Testis (tissue), 2 donors: ENCODE measurements at regions not wholly inside any gene's neighbourhood (a gene's known extent, or its start where the extent isn't known, plus 50 kb on each side); places are given as distances from the start of the nearest gene placed in this dataset.

ENCODE experiments used
- DNase-seq: peaks from one replicate; pipeline ENCODE4 v3.0.0-alpha.2; 2019
- H3K27ac ChIP-seq, 2 donors: fragments of 200-600 bp; sonication (generic); one replicate each; pipeline ENCODE4 v1.5.1; 2019
- H3K27me3 ChIP-seq: fragments of 200-600 bp; sonication (generic); one replicate; pipeline ENCODE4 v1.5.1; 2019
- H3K36me3 ChIP-seq: fragments of 200-600 bp; sonication (generic); one replicate; pipeline ENCODE4 v1.5.1; 2017; ENCODE audit warnings: low read depth; ENCODE audit errors: missing control alignments
- H3K4me1 ChIP-seq: fragments of 200-600 bp; sonication (generic); one replicate; pipeline ENCODE4 v1.5.1; 2019
- H3K4me3 ChIP-seq, 2 donors: fragments of 200-600 bp; sonication (generic); one replicate each; pipeline ENCODE4 v1.5.1; 2017 to 2019
- H3K9me3 ChIP-seq: fragments of 200-600 bp; sonication (generic); one replicate; pipeline ENCODE4 v1.5.1; 2017
- POLR2A ChIP-seq: fragments of 450-650 bp; IDR thresholded peaks from one replicate; pipeline ENCODE4 v1.6.1; 2017; ENCODE audit warnings: antibody characterized with exemption, mild to moderate bottlenecking, moderate library complexity
- WGBS, 2 donors: methylation state at CpG; one replicate each; pipeline ENCODE4 v1.1.5; 2018; 5-methylcytosine and 5-hydroxymethylcytosine counted together
- intact Hi-C: fragments of 100-400 bp; cut with DNase I; formaldehyde crosslinking; loops from one replicate; pipeline ENCODE4 v1.15.1; 2023; ENCODE audit warnings: low total_unique reads
- TF ChIP-seq, protein P1 (sequence below), 3 experiments: fragments of 450-650 bp in 2 of 3; fragments of 200-600 bp in 1 of 3; sonication (generic) in 1 of 3; IDR thresholded peaks; one replicate each; pipeline ENCODE4 v1.5.1; 2016 to 2019; ENCODE audit warnings: antibody characterized with exemption in 3 of 3, mild to moderate bottlenecking in 2 of 3, moderate library complexity in 1 of 3

DNA sequence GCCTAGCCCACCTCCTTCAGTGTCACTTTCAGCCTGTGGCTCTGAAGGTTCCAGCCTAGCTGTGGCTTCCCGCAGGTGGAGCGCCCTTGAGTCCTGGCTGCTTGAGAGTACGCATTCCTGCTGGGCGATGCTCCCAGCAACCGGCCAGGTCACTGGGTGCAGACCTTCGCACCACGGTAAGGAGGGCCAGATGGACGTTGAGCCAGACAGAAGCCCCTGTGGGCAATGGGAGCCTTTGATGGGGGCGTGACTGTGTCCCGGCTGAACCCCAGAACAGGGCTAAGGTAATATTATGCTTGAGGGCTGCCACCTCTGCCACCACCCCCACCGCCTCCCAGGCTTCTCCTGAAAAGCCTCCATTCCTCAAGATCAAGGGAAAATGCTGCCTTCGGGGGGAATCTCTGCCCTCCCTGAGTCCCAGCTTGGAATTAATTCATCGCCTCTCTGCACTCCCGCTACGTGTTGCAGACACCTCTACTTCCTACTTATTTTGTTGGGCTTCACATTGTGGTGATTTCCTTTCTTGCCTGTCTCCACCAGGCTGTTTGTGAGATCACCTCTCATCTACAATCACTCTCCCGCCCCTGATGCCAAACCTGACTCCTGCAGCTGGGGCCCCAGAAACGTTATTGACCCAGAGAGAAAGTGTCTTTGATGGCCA lies 144.9 kb upstream of the NECTIN1 start:
- Histone ChIP-seq H3K36me3 (no peaks in the 10 kb centered on the region), H3K27ac (no peak overlapping the region), H3K4me1 (no peaks in the 10 kb centered on the region), H3K27me3 (no peaks in the 10 kb centered on the region), H3K4me3 (no peak overlapping the region), H3K9me3 (no peaks in the 10 kb centered on the region)
- intact Hi-C loops, result no loop called here
- 83 to 85% methylated on average over 7 to 17 of the region's 17 CpGs for WGBS, 2 donors
- TF ChIP-seq POLR2A, result no peak
- TF ChIP-seq, protein P1, sequence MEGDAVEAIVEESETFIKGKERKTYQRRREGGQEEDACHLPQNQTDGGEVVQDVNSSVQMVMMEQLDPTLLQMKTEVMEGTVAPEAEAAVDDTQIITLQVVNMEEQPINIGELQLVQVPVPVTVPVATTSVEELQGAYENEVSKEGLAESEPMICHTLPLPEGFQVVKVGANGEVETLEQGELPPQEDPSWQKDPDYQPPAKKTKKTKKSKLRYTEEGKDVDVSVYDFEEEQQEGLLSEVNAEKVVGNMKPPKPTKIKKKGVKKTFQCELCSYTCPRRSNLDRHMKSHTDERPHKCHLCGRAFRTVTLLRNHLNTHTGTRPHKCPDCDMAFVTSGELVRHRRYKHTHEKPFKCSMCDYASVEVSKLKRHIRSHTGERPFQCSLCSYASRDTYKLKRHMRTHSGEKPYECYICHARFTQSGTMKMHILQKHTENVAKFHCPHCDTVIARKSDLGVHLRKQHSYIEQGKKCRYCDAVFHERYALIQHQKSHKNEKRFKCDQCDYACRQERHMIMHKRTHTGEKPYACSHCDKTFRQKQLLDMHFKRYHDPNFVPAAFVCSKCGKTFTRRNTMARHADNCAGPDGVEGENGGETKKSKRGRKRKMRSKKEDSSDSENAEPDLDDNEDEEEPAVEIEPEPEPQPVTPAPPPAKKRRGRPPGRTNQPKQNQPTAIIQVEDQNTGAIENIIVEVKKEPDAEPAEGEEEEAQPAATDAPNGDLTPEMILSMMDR (IDR thresholded peaks at IDR 0.05), result no peak
- no peak for DNase-seq

DNA sequence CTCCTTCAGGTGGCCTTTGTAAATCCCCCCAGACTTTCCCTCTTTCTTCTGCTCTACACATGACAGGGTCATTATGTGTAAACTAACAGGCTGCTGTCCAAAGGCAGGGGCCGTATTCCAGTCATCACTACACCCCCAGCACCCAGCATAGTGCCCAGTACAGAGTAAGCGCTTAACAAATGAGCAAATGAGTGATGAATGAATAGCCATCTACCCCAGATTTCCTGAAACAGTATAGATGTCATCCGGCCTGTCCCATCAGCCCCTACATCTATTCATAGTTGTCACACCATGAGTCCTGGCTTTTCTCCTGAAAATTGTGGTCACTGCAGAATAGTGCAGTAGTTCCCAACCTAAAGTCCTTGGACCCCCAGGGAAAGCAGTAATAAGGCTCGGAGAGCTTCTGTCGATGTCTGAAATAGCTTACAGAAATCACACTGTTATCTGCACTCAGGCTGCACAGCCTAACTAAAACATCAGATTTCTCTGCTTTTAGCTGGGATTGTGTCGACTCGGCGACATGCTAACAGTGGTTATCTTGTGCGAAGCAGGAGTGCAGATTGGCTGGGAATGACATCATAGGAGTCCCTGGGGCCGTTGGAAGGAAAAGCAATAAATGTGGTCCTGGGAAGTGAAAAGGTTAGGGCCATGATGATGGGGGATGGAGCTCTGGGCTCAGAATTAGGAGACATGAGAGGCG lies 143.8 kb upstream of the NECTIN1 start:
- no peaks in the 10 kb centered on the region for H3K27me3 ChIP-seq
- no peak overlapping the region for H3K4me3 ChIP-seq
- no peak overlapping the region for H3K27ac ChIP-seq
- TF ChIP-seq, protein P1 (IDR thresholded peaks at IDR 0.05), result no peak
- TF ChIP-seq POLR2A, result no peak
- H3K4me1 ChIP-seq, result no peaks in the 10 kb centered on the region
- H3K9me3 ChIP-seq, result no peaks in the 10 kb centered on the region
- intact Hi-C loops, result no loop called here
- no peaks in the 10 kb centered on the region for H3K36me3 ChIP-seq
- no peak for DNase-seq
- 70 to 85% methylated on average over 11 of the region's 11 CpGs for whole genome bisulfite sequencing, 2 donors

DNA sequence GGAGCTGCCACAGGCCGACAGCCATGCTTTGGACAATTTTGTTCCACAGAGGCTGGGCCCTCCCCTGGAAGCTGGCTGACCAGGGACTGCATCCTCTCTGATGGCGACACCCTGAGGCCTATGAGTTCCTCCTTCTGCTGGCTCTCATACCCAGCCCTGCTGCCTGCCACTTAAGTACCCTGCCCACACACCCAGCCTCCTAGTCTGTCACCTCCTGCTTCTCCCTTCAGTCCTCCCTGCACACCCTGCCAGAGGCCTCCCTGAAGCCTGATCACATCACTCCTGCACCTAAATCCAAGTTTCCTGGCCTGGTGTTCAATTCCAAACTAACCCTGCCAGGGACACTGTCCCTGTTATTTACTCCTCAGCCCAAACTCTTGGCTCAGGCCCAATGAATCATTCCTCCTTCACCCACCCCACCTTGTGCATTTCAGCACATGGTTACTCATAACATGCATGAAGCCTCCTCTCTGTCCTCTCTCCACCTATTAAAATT lies 136.7 kb upstream of the NECTIN1 start:
- H3K4me3 ChIP-seq, result no peak overlapping the region
- H3K27me3 ChIP-seq, result no peaks in the 10 kb centered on the region
- DNase-seq, result no peak
- TF ChIP-seq, protein P1 (IDR thresholded peaks at IDR 0.05), result no peak
- TF ChIP-seq POLR2A, result no peak
- 77 to 78% methylated on average over 2 of the region's 2 CpGs for WGBS, 2 donors
- H3K36me3 ChIP-seq, result no peaks in the 10 kb centered on the region
- H3K27ac ChIP-seq, result no peak overlapping the region
- H3K4me1 ChIP-seq, result no peaks in the 10 kb centered on the region
- intact Hi-C loops, result no loop called here
- no peaks in the 10 kb centered on the region for H3K9me3 ChIP-seq

DNA sequence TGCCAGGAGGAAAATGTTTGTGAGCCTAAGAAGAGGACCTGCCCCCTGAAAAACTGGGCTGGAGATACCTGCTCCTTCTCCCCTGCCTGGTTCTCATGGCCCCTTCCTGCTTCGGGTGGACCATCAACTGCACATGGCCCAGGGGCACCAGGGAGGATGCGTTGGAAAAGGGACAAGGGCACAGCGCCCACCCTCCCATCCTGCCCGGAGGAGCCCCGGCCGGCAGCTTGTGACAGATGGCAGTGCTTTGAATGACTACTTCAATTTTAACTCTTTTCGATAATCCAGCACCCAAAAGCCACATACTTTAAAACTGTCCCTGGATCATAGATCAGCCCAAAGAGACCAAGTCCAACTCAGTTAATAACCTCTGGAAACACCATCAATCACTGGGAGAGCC lies 135.8 kb upstream of the NECTIN1 start:
- Histone ChIP-seq H3K36me3 (no peaks in the 10 kb centered on the region), H3K4me1 (no peaks in the 10 kb centered on the region), H3K27ac (no peak overlapping the region), H3K4me3 (no peak overlapping the region), H3K9me3 (no peaks in the 10 kb centered on the region), H3K27me3 (no peaks in the 10 kb centered on the region)
- 83 to 90% methylated on average over 6 to 7 of the region's 7 CpGs for WGBS, 2 donors
- DNase-seq, result no peak
- TF ChIP-seq POLR2A, result no peak
- TF ChIP-seq, protein P1 (IDR thresholded peaks at IDR 0.05), result no peak
- intact Hi-C loops, result no loop called here
